IMR-90 (cell line): ENCODE measurements at regions not wholly inside any gene's neighbourhood (a gene's known extent, or its start where the extent isn't known, plus 50 kb on each side); places are given as distances from the start of the nearest gene placed in this dataset.

Experiments
- ATAC-seq: fragments of 200-7000 bp; cut with Tn5 transposase; 2 replicates; pipeline ENCODE4 v1.9.1; 2020; ENCODE audit warnings: low read depth, mild to moderate bottlenecking, moderate library complexity
- BruUV-seq: library from RNA; stranded (reverse); fragments of 400-500 nt; replicated peaks from 2 replicates; lab custom pipeline; 2021; lab: Mats Ljungman, UMichigan
- CTCF ChIA-PET: fragments of 300-600 bp; formaldehyde crosslinking; extraction: SDS; loops from one replicate; lab custom pipeline; 2021; ENCODE audit warnings: antibody characterized with exemption; lab: Yijun Ruan, JAX
- POLR2A ChIA-PET: fragments of 300-600 bp; sonication (Branson Sonifier 250); formaldehyde crosslinking; loops from one replicate; lab custom pipeline; 2022; ENCODE audit warnings: antibody characterized with exemption; ENCODE audit not compliant: unreplicated experiment; lab: Charles Lee
- DNase-seq: peaks from one replicate; pipeline ENCODE4 v3.0.0; 2013
- H2AFZ ChIP-seq: replicated peaks from 2 replicates; pipeline ENCODE3; 2013; ENCODE audit warnings: low read length, mild to moderate bottlenecking; ENCODE audit not compliant: poor library complexity
- H2AK5ac ChIP-seq: 2 replicates; pipeline ENCODE4 v1.6.1; 2013; ENCODE audit warnings: low read depth, low read length, inconsistent platforms
- H2AK9ac ChIP-seq: replicated peaks from 2 replicates; pipeline ENCODE3; 2013; ENCODE audit warnings: mild to moderate bottlenecking, low read depth, low read length, moderate library complexity; ENCODE audit not compliant: poor library complexity
- H2BK120ac ChIP-seq: 2 replicates; pipeline ENCODE4 v1.6.1; 2013; ENCODE audit warnings: low read depth, low read length, inconsistent platforms
- H2BK15ac ChIP-seq: 3 replicates; pipeline ENCODE4 v1.6.1; 2013; ENCODE audit warnings: low read depth, low read length, inconsistent platforms
- H2BK20ac ChIP-seq: 2 replicates; pipeline ENCODE4 v1.6.1; 2013; ENCODE audit warnings: low read depth, mild to moderate bottlenecking, inconsistent platforms, low read length, moderate library complexity
- H2BK5ac ChIP-seq: 2 replicates; pipeline ENCODE4 v1.6.1; 2013; ENCODE audit warnings: mild to moderate bottlenecking, low read depth, low read length, inconsistent platforms; ENCODE audit not compliant: poor library complexity, severe bottlenecking
- H3K14ac ChIP-seq: replicated peaks from 2 replicates; pipeline ENCODE4 v1.6.1; 2013; ENCODE audit warnings: low read depth, low read length, inconsistent platforms
- H3K18ac ChIP-seq: 2 replicates; pipeline ENCODE4 v1.6.1; 2013; ENCODE audit warnings: low read depth, low read length, control low read depth
- H3K23ac ChIP-seq: 2 replicates; pipeline ENCODE4 v1.6.1; 2013; ENCODE audit warnings: low read depth, low read length, inconsistent platforms
- H3K27ac ChIP-seq: 2 replicates; pipeline ENCODE4 v1.5.1; 2013; ENCODE audit warnings: mild to moderate bottlenecking, control low read depth, low read length; ENCODE audit not compliant: insufficient read depth
- H3K27me3 ChIP-seq: 2 replicates; pipeline ENCODE4 v1.6.1; 2013; ENCODE audit warnings: low read length; ENCODE audit not compliant: control insufficient read depth, insufficient read depth
- H3K36me3 ChIP-seq: 2 replicates; pipeline ENCODE4 v1.6.1; 2013; ENCODE audit warnings: low read length, mixed read lengths; ENCODE audit not compliant: control insufficient read depth, insufficient read depth
- H3K4ac ChIP-seq: 2 replicates; pipeline ENCODE4 v1.6.1; 2013; ENCODE audit warnings: low read depth, low read length, inconsistent platforms
- H3K4me1 ChIP-seq: 2 replicates; pipeline ENCODE4 v1.6.1; 2013; ENCODE audit warnings: low read length, mixed read lengths; ENCODE audit not compliant: control insufficient read depth, insufficient read depth
- H3K4me2 ChIP-seq: 2 replicates; pipeline ENCODE4 v1.6.1; 2013; ENCODE audit warnings: low read depth, mild to moderate bottlenecking, control low read depth, low read length, moderate library complexity
- H3K4me3 ChIP-seq: 2 replicates; pipeline ENCODE4 v1.5.1; 2013; ENCODE audit warnings: low read depth, mild to moderate bottlenecking, control low read depth, low read length, moderate library complexity; ENCODE audit not compliant: insufficient read depth
- H3K56ac ChIP-seq: 2 replicates; pipeline ENCODE4 v1.6.1; 2013; ENCODE audit warnings: low read length, inconsistent platforms; ENCODE audit not compliant: insufficient read depth; ENCODE audit errors: extremely low read depth
- H3K79me1 ChIP-seq, 2 experiments: 2 replicates each; pipeline ENCODE4 v1.6.1; 2013; ENCODE audit warnings: low read length in 2 of 2, inconsistent platforms in 1 of 2, low read depth in 1 of 2
- H3K9ac ChIP-seq: 2 replicates; pipeline ENCODE4 v1.6.1; 2013; ENCODE audit warnings: low read depth, low read length, control low read depth
- H3K9me1 ChIP-seq: 2 replicates; pipeline ENCODE4 v1.6.1; 2013; ENCODE audit warnings: low read length, inconsistent platforms; ENCODE audit not compliant: insufficient read depth
- H3K9me3 ChIP-seq: 2 replicates; pipeline ENCODE4 v1.6.1; 2013; ENCODE audit warnings: low read length; ENCODE audit not compliant: control insufficient read depth, insufficient read depth
- H4K20me1 ChIP-seq: 2 replicates; pipeline ENCODE4 v1.6.1; 2013; ENCODE audit warnings: low read length, inconsistent platforms; ENCODE audit not compliant: insufficient read depth
- H4K5ac ChIP-seq: 2 replicates; pipeline ENCODE4 v1.6.1; 2013; ENCODE audit warnings: mild to moderate bottlenecking, low read depth, low read length, control low read depth
- H4K8ac ChIP-seq, 2 experiments: 2 replicates each; pipeline ENCODE4 v1.6.1; 2013; ENCODE audit warnings: low read depth in 2 of 2, low read length in 2 of 2, control low read depth in 1 of 2, inconsistent platforms in 1 of 2
- H4K91ac ChIP-seq: 2 replicates; pipeline ENCODE4 v1.6.1; 2013; ENCODE audit warnings: low read depth, low read length, inconsistent platforms; ENCODE audit not compliant: insufficient read depth
- MAFK ChIP-seq: IDR thresholded peaks from 2 replicates; pipeline ENCODE4 v1.6.1; 2012; ENCODE audit warnings: low read depth, low read length, improper control_type of control experiment
- RAD21 ChIP-seq: IDR thresholded peaks from 2 replicates; pipeline ENCODE4 v1.6.1; 2012; ENCODE audit warnings: low read length, improper control_type of control experiment
- WGBS, 2 experiments: methylation state at CpG; one replicate each; pipeline versions ENCODE4 v1.1.5 to v1.1.7; 2013; ENCODE audit warnings: missing lambda C conversion rate in 2 of 2; ENCODE audit not compliant: insufficient read length in 1 of 2; ENCODE audit errors: extremely low coverage in 2 of 2; 5-methylcytosine and 5-hydroxymethylcytosine counted together
- dilution Hi-C: fragments of 300-500 bp; cut with HindIII; formaldehyde crosslinking; loops from one replicate; pipeline ENCODE4 v1.14.3; 2018; ENCODE audit warnings: low sequenced_read_pairs; ENCODE audit not compliant: unreplicated experiment
- in situ Hi-C: fragments of 300-500 bp; cut with MboI; formaldehyde crosslinking; loops from 3 replicates; pipeline ENCODE4 v1.14.3; 2019; ENCODE audit warnings: low sequenced_read_pairs, inconsistent platforms, mixed read lengths
- intact Hi-C: fragments of 100-400 bp; cut with micrococcal nuclease; formaldehyde crosslinking; loops from 2 replicates; pipeline ENCODE4 v1.10.0; 2022

- TF ChIP-seq MAFK (no peak), RAD21 (no peak)
- no peaks in the 10 kb centered on the region for H4K20me1 ChIP-seq
- no peaks in the 10 kb centered on the region; the same call in 1 of the 2 replicates for H3K27me3 ChIP-seq
- in situ Hi-C loops (no loop called here), intact Hi-C loops (no loop called here), dilution Hi-C loops (no loop called here)
- H3K14ac ChIP-seq, result no peak overlapping the region
- no peak overlapping the region for H3K56ac ChIP-seq
- no peak overlapping the region for H4K5ac ChIP-seq
- H3K23ac ChIP-seq, result no peak overlapping the region
- H2BK20ac ChIP-seq, result no peak overlapping the region
- no peak overlapping the region for H2AK9ac ChIP-seq
- H3K9ac ChIP-seq, result no peak overlapping the region
- no peak overlapping the region for H2AK5ac ChIP-seq
- ATAC-seq, result no peak
- no peak overlapping the region for H2AFZ ChIP-seq
- H4K91ac ChIP-seq, result no peak overlapping the region
- H3K9me3 ChIP-seq, result no peaks in the 10 kb centered on the region
- H3K4me3 ChIP-seq, result no peak overlapping the region
- CTCF ChIA-PET, result interaction anchor here (0.7 kb wide), 1 partner anchor 15 kb away, joined by 3 read pairs; no protein-coding TSS in a partner anchor
- no peak overlapping the region for H3K18ac ChIP-seq
- H3K4me2 ChIP-seq, result no peak overlapping the region
- BruUV-seq, result no TSS peak
- H3K4ac ChIP-seq, result no peak overlapping the region
- POLR2A ChIA-PET, result no interaction called here
- DNase-seq, result no peak
- no peak overlapping the region for H4K8ac ChIP-seq
- no peaks in the 10 kb centered on the region for H3K79me1 ChIP-seq
- no peaks in the 10 kb centered on the region for H3K4me1 ChIP-seq
- WGBS, 2 experiments, result no CpG with 5 or more reads among the region's 4 CpGs
- H3K36me3 ChIP-seq, result no peaks in the 10 kb centered on the region
- H2BK5ac ChIP-seq, result no peak overlapping the region
- no peaks in the 10 kb centered on the region for H3K9me1 ChIP-seq
- no peak overlapping the region for H2BK15ac ChIP-seq
- H3K27ac ChIP-seq, result no peak overlapping the region
- no peak overlapping the region for H2BK120ac ChIP-seq
These were observed 187.6 kb downstream of the NHLRC3 start for GRCh38 chr13:39225860-39226259.
